K562 (cell line): ENCODE measurements at regions not wholly inside any gene's neighbourhood (a gene's known extent, or its start where the extent isn't known, plus 50 kb on each side); places are given as distances from the start of the nearest gene placed in this dataset.

ENCODE experiments used
- ATAC-seq: fragments of 200-7000 bp; cut with Tn5 transposase; 3 replicates; pipeline ENCODE4 v1.9.1; 2020; ENCODE audit warnings: moderate library complexity
- BruUV-seq: library from RNA; stranded (reverse); fragments of 400-500 nt; replicated peaks from 2 replicates; lab custom pipeline; 2021; lab: Mats Ljungman, UMichigan
- CTCF ChIA-PET: fragments of 300-600 bp; formaldehyde crosslinking; extraction: SDS; loops from one replicate; lab custom pipeline; 2021; ENCODE audit warnings: low intra/inter-chr PET ratio; lab: Yijun Ruan, JAX
- POLR2A ChIA-PET: fragments of 300-600, 350-650 bp; sonication (Branson Sonifier 250); formaldehyde crosslinking; extraction: SDS; loops from one replicate; lab custom pipeline; 2021; ENCODE audit warnings: antibody characterized with exemption, inconsistent platforms; lab: Yijun Ruan, JAX
- DNase-seq, 4 experiments: peaks; one replicate each; pipeline versions ENCODE4 v3.0.0 to v3.0.0-alpha.2; 2011 to 2018; ENCODE audit warnings: low spot score in 3 of 4, mixed read lengths in 3 of 4; ENCODE audit errors: extremely low read depth in 1 of 4
- FAIRE-seq: peaks from 2 replicates; lab custom pipeline; 2011; peaks lifted over from hg19 to GRCh38; lab: Jason Lieb, UNC
- H2AFZ ChIP-seq: 2 replicates; pipeline ENCODE4 v1.6.0; 2011; ENCODE audit warnings: low read depth, low read length, control low read depth, inconsistent platforms
- H3K27ac ChIP-seq: fragments of 200-600 bp; 3 replicates; pipeline ENCODE4 v1.8.0; 2011; ENCODE audit warnings: low read depth, mild to moderate bottlenecking, control low read depth, inconsistent platforms, low read length, moderate library complexity, mixed read lengths; ENCODE audit errors: extremely low read depth
- H3K27me3 ChIP-seq, 2 experiments: fragments of 300-600 bp in 1 of 2; 2 replicates in 1 of 2; 3 replicates in 1 of 2; pipeline versions ENCODE4 v1.6.0 to v1.8.0; 2011; ENCODE audit warnings: inconsistent platforms in 2 of 2, low read length in 2 of 2, mild to moderate bottlenecking in 1 of 2, mixed read lengths in 1 of 2, moderate library complexity in 1 of 2; ENCODE audit not compliant: control insufficient read depth in 2 of 2, insufficient read depth in 2 of 2
- H3K36me3 ChIP-seq: fragments of 300-600 bp; 3 replicates; pipeline ENCODE4 v1.8.0; 2011; ENCODE audit warnings: mild to moderate bottlenecking, low read length, inconsistent platforms; ENCODE audit not compliant: control insufficient read depth, insufficient read depth
- H3K4me1 ChIP-seq, 2 experiments: fragments of 200-600 bp in 1 of 2; replicated peaks in 1 of 2; 2 replicates in 1 of 2; 3 replicates in 1 of 2; pipeline versions ENCODE4 v1.5.1 to v1.8.0; 2011; ENCODE audit warnings: inconsistent platforms in 2 of 2, low read length in 2 of 2, mild to moderate bottlenecking in 1 of 2, mixed read lengths in 1 of 2, moderate library complexity in 1 of 2; ENCODE audit not compliant: control insufficient read depth in 2 of 2, insufficient read depth in 2 of 2
- H3K4me2 ChIP-seq: 2 replicates; pipeline ENCODE4 v1.6.1; 2011; ENCODE audit warnings: low read length, control low read depth, inconsistent platforms, mixed read lengths; ENCODE audit not compliant: insufficient read depth
- H3K4me3 ChIP-seq: fragments of 200-600 bp; sonication (generic), shearing (Covaris generic); 2 replicates; pipeline ENCODE4 v1.5.1; 2016; ENCODE audit warnings: control low read depth, inconsistent platforms
- H3K79me2 ChIP-seq: fragments of 200-600 bp; 3 replicates; pipeline ENCODE4 v1.8.0; 2011; ENCODE audit warnings: low read length, inconsistent platforms; ENCODE audit not compliant: control insufficient read depth, insufficient read depth
- H3K9ac ChIP-seq, 2 experiments: 2 replicates each; pipeline versions ENCODE4 v1.6.0 to v1.6.1; 2011; ENCODE audit warnings: low read depth in 2 of 2, low read length in 2 of 2, control low read depth in 1 of 2, inconsistent platforms in 1 of 2, mild to moderate bottlenecking in 1 of 2, mixed read lengths in 1 of 2; ENCODE audit not compliant: insufficient read depth in 1 of 2
- H3K9me1 ChIP-seq: one replicate; pipeline ENCODE4 v1.6.0; 2011; ENCODE audit warnings: inconsistent platforms, mild to moderate bottlenecking, low read length, moderate library complexity; ENCODE audit not compliant: control insufficient read depth, insufficient read depth
- H3K9me3 ChIP-seq: replicated peaks from 2 replicates; pipeline ENCODE4 v1.5.1; 2011; ENCODE audit warnings: low read depth, low read length, inconsistent platforms; ENCODE audit not compliant: control insufficient read depth, insufficient read depth
- H4K20me1 ChIP-seq: replicated peaks from 2 replicates; pipeline ENCODE4 v1.6.1; 2011; ENCODE audit warnings: low read length, inconsistent platforms, mixed read lengths; ENCODE audit not compliant: control insufficient read depth, insufficient read depth
- CREBBP ChIP-seq: IDR thresholded peaks from one replicate; pipeline ENCODE4 v1.6.1; 2012; ENCODE audit warnings: low read depth, mild to moderate bottlenecking, control low read depth, inconsistent platforms, low read length
- LEF1 ChIP-seq: fragments of 450-650 bp; IDR thresholded peaks from 2 replicates; pipeline ENCODE4 v1.6.1; 2016; ENCODE audit warnings: mild to moderate bottlenecking
- MAFK ChIP-seq: IDR thresholded peaks from 2 replicates; pipeline ENCODE4 v1.6.1; 2011; ENCODE audit warnings: low read length, improper control_type of control experiment
- MBD2 ChIP-seq: sonication (generic); IDR thresholded peaks from 2 replicates; pipeline ENCODE4 v1.6.1; 2016; ENCODE audit warnings: low read depth, borderline replicate concordance
- MCM7 ChIP-seq, 2 experiments: fragments of 450-650 bp; IDR thresholded peaks; 2 replicates each; pipeline ENCODE4 v1.6.1; 2016 to 2018
- MYBL2 ChIP-seq, 2 experiments: fragments of 450-650 bp in 1 of 2; sonication (generic) in 1 of 2; formaldehyde crosslinking in 1 of 2; IDR thresholded peaks; 2 replicates each; pipeline versions ENCODE4 v1.6.1 to v1.8.1; 2017 to 2022; ENCODE audit warnings: borderline replicate concordance in 1 of 2, inconsistent platforms in 1 of 2, low read depth in 1 of 2, mild to moderate bottlenecking in 1 of 2, missing genetic modification reagents in 1 of 2, moderate library complexity in 1 of 2
- NR2C1 ChIP-seq, 2 experiments: fragments of 450-650 bp; IDR thresholded peaks; 2 replicates each; pipeline ENCODE4 v1.6.1; 2017; ENCODE audit warnings: mild to moderate bottlenecking in 2 of 2, antibody characterized with exemption in 1 of 2, inconsistent platforms in 1 of 2, missing compliant biosample characterization in 1 of 2, missing genetic modification characterization in 1 of 2
- POLR2AphosphoS5 ChIP-seq: IDR thresholded peaks from 2 replicates; pipeline ENCODE4 v1.6.1; 2011; ENCODE audit warnings: mild to moderate bottlenecking, low read depth, low read length, moderate library complexity; ENCODE audit not compliant: control insufficient read depth, insufficient read depth
- RREB1 ChIP-seq: fragments of 250-450 bp; sonication (Bioruptor Pico); IDR thresholded peaks from 2 replicates; pipeline ENCODE4 v1.4.0; 2020
- THAP12 ChIP-seq: fragments of 250-450 bp; sonication (Bioruptor Pico); IDR thresholded peaks from 2 replicates; pipeline ENCODE4 v1.9.0; 2021; ENCODE audit warnings: mild to moderate bottlenecking, inconsistent platforms
- ZBTB2 ChIP-seq: fragments of 450-650 bp; IDR thresholded peaks from 2 replicates; pipeline ENCODE4 v1.6.1; 2016; ENCODE audit warnings: antibody characterized with exemption
- ZNF717 ChIP-seq: fragments of 250-450 bp; sonication (Bioruptor Pico); IDR thresholded peaks from 2 replicates; pipeline ENCODE4 v1.5.0; 2021
- WGBS: fragments of 100-300 bp; shearing (Covaris generic); methylation state at CpG from one replicate; pipeline ENCODE4 v1.1.6; 2016; ENCODE audit warnings: low coverage, mixed read lengths; ENCODE audit not compliant: insufficient coverage; ENCODE audit errors: missing lambda C conversion rate; 5-methylcytosine and 5-hydroxymethylcytosine counted together
- in situ Hi-C: fragments of 300-500 bp; cut with MboI; formaldehyde crosslinking; loops from 4 replicates; pipeline ENCODE4 v1.15.0; 2018; ENCODE audit warnings: inconsistent platforms, mixed read lengths
- intact Hi-C: fragments of 100-400 bp; cut with micrococcal nuclease; formaldehyde crosslinking; loops from 2 replicates; pipeline ENCODE4 v1.14.2; 2022

GRCh38 chr20:55592866-55593265 is 412.5 kb downstream of the CBLN4 start:
- CTCF ChIA-PET = no interaction called here
- in situ Hi-C loops (no loop called here), intact Hi-C loops (no loop called here)
- Histone ChIP-seq H3K4me2 (no peak overlapping the region), H3K9me1 (no peaks in the 10 kb centered on the region), H3K9me3 (no peaks in the 10 kb centered on the region), H3K36me3 (no peaks in the 10 kb centered on the region), H3K4me1 (no peaks in the 10 kb centered on the region), H3K27me3 (no peaks in the 10 kb centered on the region), H3K4me3 (no peak overlapping the region), H3K27ac (no peak overlapping the region), H4K20me1 (no peaks in the 10 kb centered on the region), H2AFZ (no peak overlapping the region), H3K79me2 (no peaks in the 10 kb centered on the region), H3K9ac (no peak overlapping the region)
- DNase-seq (no peak), ATAC-seq (no peak), FAIRE-seq (no peak)
- POLR2A ChIA-PET = no interaction called here
- no TSS peak for BruUV-seq
- WGBS = 2% methylated on average over 8 of the region's 8 CpGs
- TF ChIP-seq CREBBP (no peak), LEF1 (no peak), MCM7 (IDR thresholded peaks at IDR 0.05) (no peak), NR2C1 (IDR thresholded peaks at IDR 0.05) (no peak), NR2C1 (tag; IDR thresholded peaks at IDR 0.05) (no peak), ZNF717 (no peak), ZBTB2 (no peak), MYBL2 (IDR thresholded peaks at IDR 0.05; ENCODE audit: low read depth) (no peak), MYBL2 (CRISPR knock-in tag; IDR thresholded peaks at IDR 0.05; ENCODE audit: borderline replicate concordance) (no peak), POLR2AphosphoS5 (no peak), THAP12 (CRISPR knock-in tag) (no peak), MBD2 (no peak), RREB1 (CRISPR knock-in tag) (no peak), MAFK (no peak)
